CD4-positive, alpha-beta T cell (primary cell): ENCODE measurements at regions not wholly inside any gene's neighbourhood (a gene's known extent, or its start where the extent isn't known, plus 50 kb on each side); places are given as distances from the start of the nearest gene placed in this dataset.

ENCODE experiments used
- ATAC-seq: fragments of 200-7000 bp; cut with Tn5 transposase; one replicate; pipeline ENCODE4 v1.10.0; 2022; ENCODE audit warnings: mild to moderate bottlenecking; ENCODE audit not compliant: poor library complexity
- CTCF ChIA-PET: fragments of 350-600 bp; sonication (Branson Sonifier 250); formaldehyde crosslinking; loops from one replicate; lab custom pipeline; 2021; ENCODE audit warnings: antibody characterized with exemption, inconsistent platforms; lab: Charles Lee
- POLR2A ChIA-PET: fragments of 350-600 bp; sonication (Branson Sonifier 250); formaldehyde crosslinking; loops from one replicate; lab custom pipeline; 2021; ENCODE audit warnings: antibody characterized with exemption, inconsistent platforms; lab: Charles Lee
- DNase-seq, 14 experiments: peaks; one replicate each; pipeline ENCODE4 v3.0.0-alpha.2; 2013 to 2020; ENCODE audit warnings: mixed read lengths in 2 of 14
- H3K27ac ChIP-seq, 2 donors: one replicate each; pipeline versions ENCODE4 v1.5.1 to v1.7.0; 2013; ENCODE audit warnings: low read length in 2 of 2, low read depth in 1 of 2, mild to moderate bottlenecking in 1 of 2
- H3K27me3 ChIP-seq, 2 experiments: 1 replicate in 1 of 2; 2 replicates in 1 of 2; pipeline versions ENCODE4 v1.6.1 to v1.7.0; 2013; ENCODE audit warnings: low read length in 2 of 2, control low read depth in 1 of 2, mild to moderate bottlenecking in 1 of 2, moderate library complexity in 1 of 2; ENCODE audit not compliant: insufficient read depth in 2 of 2, control insufficient read depth in 1 of 2
- H3K36me3 ChIP-seq: one replicate; pipeline ENCODE4 v1.6.1; 2013; ENCODE audit warnings: low read length, control low read depth; ENCODE audit not compliant: insufficient read depth
- H3K4me1 ChIP-seq: one replicate; pipeline ENCODE4 v1.6.1; 2013; ENCODE audit warnings: low read length, control low read depth; ENCODE audit not compliant: insufficient read depth
- H3K4me3 ChIP-seq: one replicate; pipeline ENCODE4 v1.5.1; 2013; ENCODE audit warnings: mild to moderate bottlenecking, low read length, moderate library complexity
- H3K9me3 ChIP-seq, 2 experiments: 1 replicate in 1 of 2; 2 replicates in 1 of 2; pipeline versions ENCODE4 v1.6.1 to v1.7.0; 2013; ENCODE audit warnings: low read length in 2 of 2, mild to moderate bottlenecking in 2 of 2, control low read depth in 1 of 2, moderate library complexity in 1 of 2; ENCODE audit not compliant: control insufficient read depth in 1 of 2, insufficient read depth in 1 of 2
- H3K27ac Mint-ChIP-seq: one replicate; pipeline ENCODE4 v1.8.0; 2020; ENCODE audit warnings: mixed read lengths
- H3K27me3 Mint-ChIP-seq: one replicate; pipeline ENCODE4 v1.8.0; 2021; ENCODE audit warnings: mixed read lengths
- H3K36me3 Mint-ChIP-seq: one replicate; pipeline ENCODE4 v1.8.0; 2021; ENCODE audit warnings: low read depth, mixed read lengths
- H3K4me1 Mint-ChIP-seq: one replicate; pipeline ENCODE4 v1.8.0; 2021; ENCODE audit warnings: low read depth, mixed read lengths
- H3K4me3 Mint-ChIP-seq: one replicate; pipeline ENCODE4 v1.8.0; 2020; ENCODE audit warnings: mild to moderate bottlenecking, mixed read lengths
- H3K9me3 Mint-ChIP-seq: one replicate; pipeline ENCODE4 v1.8.0; 2020; ENCODE audit warnings: mixed read lengths
- intact Hi-C, 2 experiments: fragments of 100-400 bp; cut with DNase I in 1 of 2; cut with micrococcal nuclease in 1 of 2; formaldehyde crosslinking; loops; one replicate each; pipeline versions ENCODE4 v1.15.1 to v1.9.0; 2023 to 2025; cut with DNase I, micrococcal nuclease
- TF ChIP-seq, protein P1 (sequence below): fragments of 200-600 bp; IDR thresholded peaks from one replicate; pipeline ENCODE4 v1.8.0; 2022; ENCODE audit warnings: antibody characterized with exemption, mild to moderate bottlenecking

- intact Hi-C loops: no loop called here
- no peaks in the 10 kb centered on the region for H3K27me3 ChIP-seq
- Mint-ChIP-seq H3K4me1 (no peaks in the 10 kb centered on the region), H3K9me3 (peaks cover 7% of the 10 kb centered on the region), H3K4me3 (no peak overlapping the region), H3K27ac (no peak overlapping the region), H3K27me3 (no peaks in the 10 kb centered on the region), H3K36me3 (no peaks in the 10 kb centered on the region)
- DNase-seq (no peak), ATAC-seq (no peak)
- H3K4me1 ChIP-seq: no peaks in the 10 kb centered on the region
- TF ChIP-seq, protein P1, sequence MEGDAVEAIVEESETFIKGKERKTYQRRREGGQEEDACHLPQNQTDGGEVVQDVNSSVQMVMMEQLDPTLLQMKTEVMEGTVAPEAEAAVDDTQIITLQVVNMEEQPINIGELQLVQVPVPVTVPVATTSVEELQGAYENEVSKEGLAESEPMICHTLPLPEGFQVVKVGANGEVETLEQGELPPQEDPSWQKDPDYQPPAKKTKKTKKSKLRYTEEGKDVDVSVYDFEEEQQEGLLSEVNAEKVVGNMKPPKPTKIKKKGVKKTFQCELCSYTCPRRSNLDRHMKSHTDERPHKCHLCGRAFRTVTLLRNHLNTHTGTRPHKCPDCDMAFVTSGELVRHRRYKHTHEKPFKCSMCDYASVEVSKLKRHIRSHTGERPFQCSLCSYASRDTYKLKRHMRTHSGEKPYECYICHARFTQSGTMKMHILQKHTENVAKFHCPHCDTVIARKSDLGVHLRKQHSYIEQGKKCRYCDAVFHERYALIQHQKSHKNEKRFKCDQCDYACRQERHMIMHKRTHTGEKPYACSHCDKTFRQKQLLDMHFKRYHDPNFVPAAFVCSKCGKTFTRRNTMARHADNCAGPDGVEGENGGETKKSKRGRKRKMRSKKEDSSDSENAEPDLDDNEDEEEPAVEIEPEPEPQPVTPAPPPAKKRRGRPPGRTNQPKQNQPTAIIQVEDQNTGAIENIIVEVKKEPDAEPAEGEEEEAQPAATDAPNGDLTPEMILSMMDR: no peak
- H3K9me3 ChIP-seq: peaks cover 0 to 4% of the 10 kb centered on the region in 2 experiments
- H3K36me3 ChIP-seq: no peaks in the 10 kb centered on the region
- POLR2A ChIA-PET: no interaction called here
- no peak overlapping the region for H3K4me3 ChIP-seq
- CTCF ChIA-PET: no interaction called here
- no peak overlapping the region for H3K27ac ChIP-seq
Measured at GRCh38 chr5:153080940-153081339, 409.5 kb upstream of the GRIA1 start.

- Mint-ChIP-seq H3K27ac (no peak overlapping the region), H3K27me3 (no peaks in the 10 kb centered on the region), H3K4me1 (no peaks in the 10 kb centered on the region), H3K9me3 (peaks cover 7% of the 10 kb centered on the region), H3K4me3 (no peak overlapping the region), H3K36me3 (no peaks in the 10 kb centered on the region)
- no peak overlapping the region for H3K4me3 ChIP-seq
- POLR2A ChIA-PET: no interaction called here
- ATAC-seq: no peak
- TF ChIP-seq, protein P1: no peak
- H3K4me1 ChIP-seq: no peaks in the 10 kb centered on the region
- intact Hi-C loops: no loop called here
- no peaks in the 10 kb centered on the region for H3K27me3 ChIP-seq
- H3K36me3 ChIP-seq: no peaks in the 10 kb centered on the region
- peaks cover 0 to 4% of the 10 kb centered on the region in 2 experiments for H3K9me3 ChIP-seq
- no peak overlapping the region for H3K27ac ChIP-seq
- CTCF ChIA-PET: no interaction called here
- DNase-seq: no peak
Measured at GRCh38 chr5:153081385-153081784, 409.1 kb upstream of the GRIA1 start.

GRCh38 chr5:153084511-153084910, 406.0 kb upstream of the GRIA1 start:
- Mint-ChIP-seq H3K27ac (no peak overlapping the region), H3K27me3 (no peaks in the 10 kb centered on the region), H3K4me3 (no peak overlapping the region), H3K9me3 (peaks cover 2% of the 10 kb centered on the region), H3K36me3 (no peaks in the 10 kb centered on the region), H3K4me1 (no peaks in the 10 kb centered on the region)
- Histone ChIP-seq H3K4me1 (no peaks in the 10 kb centered on the region), H3K36me3 (no peaks in the 10 kb centered on the region), H3K9me3 (no peaks in the 10 kb centered on the region), H3K27me3 (no peaks in the 10 kb centered on the region), H3K27ac (no peak overlapping the region), H3K4me3 (no peak overlapping the region)
- ChIA-PET POLR2A (no interaction called here), CTCF (no interaction called here)
- DNase-seq (no peak), ATAC-seq (no peak)
- TF ChIP-seq, protein P1: no peak
- intact Hi-C loops: no loop called here
